HG03039 (cell line): ENCODE measurements at regions not wholly inside any gene's neighbourhood (a gene's known extent, or its start where the extent isn't known, plus 50 kb on each side); places are given as distances from the start of the nearest gene placed in this dataset.

ENCODE experiments used
- ATAC-seq: cut with Tn5 transposase; IDR thresholded peaks from one replicate; pipeline ENCODE4 v1.9.1; 2021; ENCODE audit warnings: mild to moderate bottlenecking, moderate library complexity; ENCODE audit not compliant: unreplicated experiment

- no peak for ATAC-seq
These were observed 157.5 kb upstream of the IER5L start for GRCh38 chr9:129335464-129336129.

- no peak for ATAC-seq
These were observed 156.3 kb upstream of the IER5L start for GRCh38 chr9:129334105-129334935.

- no peak for ATAC-seq
These were observed 155.6 kb upstream of the IER5L start for GRCh38 chr9:129333617-129334104.

GRCh38 chr9:129332581-129332980 lies 154.5 kb upstream of the IER5L start:
- no peak for ATAC-seq

GRCh38 chr9:129331772-129332500 lies 153.9 kb upstream of the IER5L start:
- no peak for ATAC-seq

GRCh38 chr9:129331493-129331765 lies 153.4 kb upstream of the IER5L start:
- no peak for ATAC-seq

GRCh38 chr9:129330711-129331492 lies 152.8 kb upstream of the IER5L start:
- no peak for ATAC-seq

GRCh38 chr9:129328355-129329042 lies 150.4 kb upstream of the IER5L start:
- no peak for ATAC-seq

GRCh38 chr9:129327552-129328328 lies 149.7 kb upstream of the IER5L start:
- ATAC-seq, result no peak

- no peak for ATAC-seq
These were observed 148.3 kb upstream of the IER5L start for GRCh38 chr9:129326061-129327005.

GRCh38 chr9:129324808-129325502 lies 146.9 kb upstream of the IER5L start:
- ATAC-seq, result no peak

- ATAC-seq, result no peak
These were observed 146.0 kb upstream of the IER5L start for GRCh38 chr9:129323999-129324553.

GRCh38 chr9:129323376-129323998 lies 145.4 kb upstream of the IER5L start:
- no peak for ATAC-seq

- no peak for ATAC-seq
These were observed 144.7 kb upstream of the IER5L start for GRCh38 chr9:129322641-129323375.

GRCh38 chr9:129322022-129322621 lies 144.1 kb upstream of the IER5L start:
- ATAC-seq, result no peak
